NOMO-1 treated with dmso at 0.1 percent for 144 hours (cell line): ENCODE measurements at regions not wholly inside any gene's neighbourhood (a gene's known extent, or its start where the extent isn't known, plus 50 kb on each side); places are given as distances from the start of the nearest gene placed in this dataset.

ENCODE experiments used
- DNase-seq: peaks from one replicate; lab custom pipeline; 2025; ENCODE audit not compliant: unreplicated experiment; lab: John Stamatoyannopoulos, UW

- no peak for DNase-seq
Observed at GRCh38 chr3:148075771-148076716, 621.7 kb upstream of the AGTR1 start.

DNA sequence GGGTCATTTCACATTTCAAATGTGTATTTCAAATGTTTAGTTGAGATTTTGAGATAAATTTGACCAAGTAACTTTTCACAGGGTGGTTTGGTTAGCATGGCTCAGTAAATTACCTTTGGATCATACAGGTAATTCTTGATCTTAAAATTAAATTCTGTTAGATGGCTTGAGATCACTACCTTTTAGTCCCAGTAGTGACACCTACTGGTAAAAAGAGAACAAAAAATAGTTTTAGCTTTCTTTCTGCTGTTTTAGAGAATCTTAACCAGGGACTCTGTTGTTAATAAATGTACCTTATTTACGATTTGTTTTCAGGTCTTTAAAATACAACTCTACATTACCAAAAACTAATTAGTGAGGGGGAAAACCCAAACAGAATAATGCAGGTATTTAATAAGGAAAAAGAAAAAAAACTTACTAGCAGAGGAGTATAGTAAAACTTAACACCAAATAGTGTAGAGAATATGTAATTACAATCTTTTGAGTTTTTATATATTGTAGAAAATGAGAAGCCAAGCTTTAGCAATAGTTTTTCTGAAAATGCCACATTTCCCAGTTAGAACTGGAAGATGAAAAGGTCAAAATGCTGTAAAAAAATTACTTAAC lies 620.3 kb upstream of the AGTR1 start:
- no peak for DNase-seq

DNA sequence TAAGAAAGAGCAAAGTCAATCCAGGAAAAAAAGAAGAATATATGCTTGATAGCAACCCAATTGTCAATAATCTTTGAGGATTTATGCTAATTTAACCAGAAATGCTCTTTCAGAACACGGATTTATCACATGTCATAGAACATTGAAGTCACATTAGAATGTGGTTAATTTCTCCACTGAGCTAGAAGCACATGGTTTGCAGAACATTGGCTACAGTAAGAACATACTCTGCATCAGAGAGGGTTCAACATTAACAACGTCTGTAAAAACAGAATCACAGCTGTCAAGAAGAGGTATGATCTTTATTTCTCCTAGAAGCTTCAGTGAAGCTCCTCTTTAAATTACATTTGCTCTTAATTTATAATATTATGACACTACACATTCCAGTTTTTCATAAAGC lies 619.7 kb upstream of the AGTR1 start:
- no peak for DNase-seq

DNA sequence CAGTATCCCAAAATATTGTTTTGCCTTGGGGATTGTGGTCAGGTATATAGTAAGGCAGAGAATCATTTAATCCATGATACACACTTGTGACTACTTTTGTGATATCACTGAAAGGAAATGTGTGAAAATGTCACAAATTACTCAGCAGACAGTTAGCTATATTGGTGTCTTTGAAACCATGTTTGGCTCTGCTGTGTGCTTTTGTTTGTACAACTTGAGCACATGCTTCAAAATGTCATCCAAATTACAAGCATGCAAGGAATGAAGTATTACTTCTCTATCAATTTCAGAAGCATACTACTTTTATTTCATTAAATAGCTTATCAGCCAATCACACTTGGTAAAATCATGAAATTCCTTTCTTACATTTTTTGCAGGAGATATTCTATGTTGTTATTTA lies 619.0 kb upstream of the AGTR1 start:
- no peak for DNase-seq

GRCh38 chr3:148079370-148079769 lies 618.3 kb upstream of the AGTR1 start:
- no peak for DNase-seq

- no peak for DNase-seq
Observed at GRCh38 chr3:148081926-148082325, 615.8 kb upstream of the AGTR1 start.

- DNase-seq = no peak
Observed at GRCh38 chr3:148082506-148083280, 615.0 kb upstream of the AGTR1 start.

DNA sequence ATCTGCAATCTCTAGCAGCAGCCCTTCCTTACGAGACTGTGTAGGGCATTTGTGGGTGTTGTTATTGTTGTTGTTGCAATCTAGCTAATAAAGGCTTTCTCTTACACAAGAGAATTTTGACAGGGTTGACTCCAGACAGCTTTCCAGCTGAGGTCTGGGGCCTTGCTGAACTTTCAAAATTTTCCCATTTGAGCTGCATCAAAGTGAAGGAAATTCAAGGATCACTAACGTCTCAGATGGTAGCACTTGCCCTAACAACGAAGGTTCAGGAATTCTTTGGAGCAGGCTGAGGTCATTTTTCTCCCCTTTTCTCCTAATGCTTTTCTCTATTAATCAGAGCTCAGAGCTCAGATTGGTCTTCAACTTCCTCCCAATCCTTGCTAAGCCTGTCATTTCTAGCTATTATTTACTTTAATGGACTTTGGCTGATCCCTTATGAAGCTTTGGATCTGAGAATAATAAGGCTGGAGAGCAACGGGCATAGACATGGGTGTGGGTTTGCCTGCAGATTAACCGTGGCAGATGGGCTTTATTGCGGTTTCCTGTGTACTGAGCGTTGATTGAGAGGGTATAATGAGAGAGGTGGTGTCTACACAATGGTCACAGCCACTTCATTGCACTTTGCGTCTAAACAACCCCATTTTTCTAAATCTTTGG lies 614.0 kb upstream of the AGTR1 start:
- no peak for DNase-seq

DNA sequence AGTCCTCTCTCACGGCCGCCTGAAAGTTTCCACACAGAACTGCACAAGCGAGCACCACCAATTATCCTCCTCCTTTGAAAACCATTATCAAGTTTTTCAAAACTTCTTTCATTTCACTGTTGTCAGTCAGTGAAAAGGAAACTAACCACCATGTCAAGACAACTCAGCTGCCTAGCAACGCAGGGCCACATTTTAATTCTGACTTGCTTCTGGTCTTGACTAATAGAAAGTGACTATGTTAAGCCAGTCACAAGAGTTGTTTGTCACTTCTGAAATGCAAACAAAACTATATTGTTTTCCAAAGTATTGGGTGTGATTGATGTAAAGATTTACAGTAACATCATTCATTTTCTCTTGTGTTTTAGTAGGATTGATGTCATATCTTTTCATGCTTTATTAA lies 612.8 kb upstream of the AGTR1 start:
- no peak for DNase-seq

DNA sequence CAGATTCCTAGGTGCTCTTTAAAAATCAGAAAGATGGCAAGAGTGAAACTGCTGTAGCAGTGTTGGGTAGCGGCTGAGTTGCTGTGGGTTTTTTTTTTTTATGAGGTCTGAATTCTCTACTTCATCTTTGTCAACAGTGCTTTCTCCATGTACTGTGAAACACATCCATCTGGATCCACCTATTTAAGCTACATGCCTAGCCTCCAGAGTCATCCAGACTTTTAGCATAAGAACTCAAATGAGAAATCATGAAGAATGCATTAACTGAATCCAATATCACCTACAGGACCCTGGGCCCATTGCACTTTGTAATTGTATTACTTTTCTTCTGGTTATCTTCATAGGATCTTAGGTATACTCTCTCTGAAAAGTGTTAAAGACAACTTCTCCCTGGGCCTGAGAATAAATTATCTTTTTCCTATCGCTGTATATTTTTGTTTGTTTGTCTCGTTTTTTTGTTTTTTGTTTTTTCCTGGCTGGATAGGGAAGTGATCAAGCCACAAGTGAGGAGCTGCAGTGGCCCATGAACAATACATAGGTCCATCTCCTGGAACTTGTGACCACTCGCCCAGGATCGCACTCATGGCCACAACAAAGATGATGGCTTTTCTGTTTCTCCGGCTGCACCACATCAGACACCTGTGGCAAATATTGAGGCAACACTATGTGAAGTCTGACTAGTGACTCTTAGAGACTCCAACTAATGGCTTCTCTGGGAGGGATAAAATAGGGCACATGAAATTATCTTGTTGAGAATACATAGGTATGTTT lies 609.9 kb upstream of the AGTR1 start:
- no peak for DNase-seq

DNA sequence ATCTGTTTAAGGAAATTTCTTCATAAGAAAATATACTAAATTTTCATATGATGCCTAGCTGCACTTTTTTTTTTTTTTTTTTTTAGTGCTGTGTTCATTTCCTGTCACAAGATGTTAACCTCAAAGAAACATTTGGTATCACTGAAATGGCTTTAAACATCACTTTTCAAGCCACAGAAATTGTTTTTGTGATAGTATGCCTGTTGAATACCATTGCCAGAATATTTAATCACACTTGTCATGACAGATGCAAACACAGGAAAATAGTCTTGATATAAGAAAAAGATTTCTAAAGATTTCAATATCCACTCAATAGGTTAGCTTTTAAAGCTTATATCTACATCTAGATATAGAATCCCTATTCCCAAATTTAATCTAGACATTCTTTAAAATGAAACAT lies 608.5 kb upstream of the AGTR1 start:
- DNase-seq = no peak

GRCh38 chr3:148090156-148090555 lies 607.5 kb upstream of the AGTR1 start:
- no peak for DNase-seq

- DNase-seq = no peak
Observed at GRCh38 chr3:148092624-148093347, 604.9 kb upstream of the AGTR1 start.

- no peak for DNase-seq
Observed at GRCh38 chr3:148093753-148094152, 604.0 kb upstream of the AGTR1 start.

DNA sequence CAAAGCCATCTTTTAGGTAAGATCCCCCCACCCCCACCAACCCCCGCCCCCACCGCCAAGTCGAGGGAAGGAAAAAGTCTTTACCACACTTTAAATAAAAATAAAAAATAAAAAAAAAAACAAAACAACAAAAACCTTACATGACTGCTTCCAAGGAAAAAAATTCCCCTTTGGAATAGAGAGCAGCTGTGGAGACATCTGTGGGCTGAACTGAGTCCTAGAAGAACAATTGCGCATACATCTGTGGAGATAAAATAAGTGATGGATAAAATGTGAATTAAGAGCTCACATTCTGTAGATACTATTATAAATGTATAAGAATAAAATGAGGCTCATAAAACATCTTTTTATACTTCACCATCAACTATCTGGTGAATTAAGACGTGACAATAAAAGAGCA lies 601.7 kb upstream of the AGTR1 start:
- DNase-seq = no peak

DNA sequence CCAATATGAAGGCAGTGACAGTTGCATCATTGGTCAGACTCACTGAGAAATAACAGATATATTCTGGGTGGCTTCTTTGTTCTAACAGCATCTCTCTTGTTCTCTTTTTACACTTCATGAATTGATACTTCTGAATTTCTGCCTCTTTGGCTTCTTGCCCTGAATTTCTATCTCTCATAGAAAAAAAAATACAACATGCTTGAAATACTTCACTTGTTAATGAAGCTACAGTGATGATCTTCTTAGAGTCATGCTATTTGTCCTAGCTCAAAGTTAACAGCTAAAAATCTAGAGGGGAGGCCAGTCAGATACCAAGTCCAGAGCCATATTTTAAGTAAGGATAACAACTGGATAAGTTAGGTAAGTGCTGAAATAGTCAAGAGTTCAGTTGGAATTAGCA lies 597.2 kb upstream of the AGTR1 start:
- DNase-seq = no peak

DNA sequence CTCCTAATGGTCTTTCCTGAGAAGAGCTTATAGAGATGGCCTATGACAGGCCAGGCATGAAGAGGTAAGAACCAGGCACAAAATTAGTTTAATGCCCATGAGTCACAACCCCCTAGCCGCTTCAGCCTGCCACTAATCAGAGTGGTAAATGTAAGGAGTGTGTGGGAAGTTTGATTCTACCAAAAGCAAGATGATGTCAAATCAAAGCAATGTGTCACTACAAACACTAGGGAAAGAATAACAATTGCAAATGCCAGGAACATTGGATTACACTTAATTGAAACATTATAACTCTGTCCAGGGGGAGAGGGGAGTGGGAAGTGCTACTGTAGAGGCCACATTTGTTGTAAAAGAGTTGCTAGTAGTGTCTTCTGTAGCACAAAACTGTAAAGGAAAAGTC lies 596.6 kb upstream of the AGTR1 start:
- no peak for DNase-seq

DNA sequence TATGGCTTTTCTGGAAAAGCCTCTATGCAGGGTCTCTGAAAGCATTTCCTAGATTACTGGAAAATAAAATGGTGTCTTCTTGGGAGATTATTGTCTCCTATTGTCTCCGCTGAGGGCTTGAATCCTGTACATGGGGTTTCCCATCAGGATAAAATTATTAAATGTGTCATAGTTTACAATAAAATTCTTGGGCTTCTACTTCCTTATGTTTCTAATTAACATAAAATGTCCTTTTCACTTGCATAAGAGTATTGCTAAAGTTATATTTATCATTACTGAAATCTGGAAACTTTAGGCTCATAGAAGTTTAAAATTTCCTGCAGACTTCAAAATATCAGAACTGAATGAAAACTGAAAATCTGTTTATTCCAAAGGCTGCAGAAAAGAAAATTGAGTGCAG lies 595.5 kb upstream of the AGTR1 start:
- no peak for DNase-seq

DNA sequence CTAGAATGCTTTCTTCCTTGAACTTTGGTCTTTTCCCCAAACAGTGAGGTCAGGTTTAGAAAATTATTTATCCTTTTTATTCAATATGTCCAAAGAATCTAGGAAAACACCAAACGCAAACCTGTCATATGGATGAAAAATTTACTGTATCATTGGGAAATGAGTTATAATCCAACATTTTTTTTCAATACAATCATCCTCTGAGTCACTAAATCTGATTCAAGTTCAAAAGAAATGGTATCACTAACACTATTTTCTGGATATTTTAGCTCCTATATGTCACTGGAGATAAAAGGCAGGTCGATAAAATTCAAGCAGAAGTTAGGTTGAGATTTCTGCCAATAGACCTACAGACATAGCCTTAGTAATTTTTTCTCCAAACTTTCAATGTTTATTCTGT lies 591.6 kb upstream of the AGTR1 start:
- no peak for DNase-seq

- DNase-seq = no peak
Observed at GRCh38 chr3:148126956-148127355, 570.7 kb upstream of the AGTR1 start.
